Left lung (tissue), 4 donors: ENCODE measurements at regions not wholly inside any gene's neighbourhood (a gene's known extent, or its start where the extent isn't known, plus 50 kb on each side); places are given as distances from the start of the nearest gene placed in this dataset.

ENCODE experiments used
- ATAC-seq: fragments of 200-7000 bp; cut with Tn5 transposase; one replicate; pipeline ENCODE4 v1.9.1; 2020; ENCODE audit warnings: moderate library complexity
- DNase-seq, 4 donors: peaks; one replicate each; pipeline ENCODE4 v3.0.0-alpha.2; 2013 to 2020
- H3K27ac ChIP-seq, 2 donors: fragments of 200-600 bp; sonication (generic) in 1 of 2; one replicate each; pipeline versions ENCODE4 v1.5.0 to v1.8.0; 2020 to 2021
- H3K27me3 ChIP-seq, 2 donors: fragments of 200-600 bp; sonication (generic) in 1 of 2; one replicate each; pipeline versions ENCODE4 v1.5.0 to v1.8.0; 2020 to 2021
- H3K36me3 ChIP-seq, 2 donors: fragments of 200-600 bp; sonication (generic) in 1 of 2; one replicate each; pipeline versions ENCODE4 v1.5.0 to v1.8.0; 2020 to 2021
- H3K4me1 ChIP-seq, 2 donors: fragments of 200-600 bp; one replicate each; pipeline ENCODE4 v1.8.0; 2021
- H3K4me3 ChIP-seq, 2 donors: fragments of 200-600 bp; sonication (generic) in 1 of 2; one replicate each; pipeline versions ENCODE4 v1.5.0 to v1.8.0; 2020 to 2021; ENCODE audit warnings: mild to moderate bottlenecking in 1 of 2
- H3K9me3 ChIP-seq, 2 donors: fragments of 200-600 bp; sonication (generic) in 1 of 2; one replicate each; pipeline versions ENCODE4 v1.5.0 to v1.8.0; 2020 to 2021
- intact Hi-C, 2 donors: fragments of 100-400 bp; cut with DNase I; formaldehyde crosslinking; loops; one replicate each; pipeline versions ENCODE4 v1.11.2 to v1.14.2; 2022
- TF ChIP-seq, protein P1 (sequence below), 2 donors: fragments of 200-600 bp; sonication (generic) in 1 of 2; IDR thresholded peaks; one replicate each; pipeline versions ENCODE4 v1.5.0 to v1.8.0; 2021; ENCODE audit warnings: antibody characterized with exemption in 2 of 2
- donor health status: DM: no; HTN: yes; CAD: no.
- donor health status: DM: no; HTN: no; CAD: no.

DNA sequence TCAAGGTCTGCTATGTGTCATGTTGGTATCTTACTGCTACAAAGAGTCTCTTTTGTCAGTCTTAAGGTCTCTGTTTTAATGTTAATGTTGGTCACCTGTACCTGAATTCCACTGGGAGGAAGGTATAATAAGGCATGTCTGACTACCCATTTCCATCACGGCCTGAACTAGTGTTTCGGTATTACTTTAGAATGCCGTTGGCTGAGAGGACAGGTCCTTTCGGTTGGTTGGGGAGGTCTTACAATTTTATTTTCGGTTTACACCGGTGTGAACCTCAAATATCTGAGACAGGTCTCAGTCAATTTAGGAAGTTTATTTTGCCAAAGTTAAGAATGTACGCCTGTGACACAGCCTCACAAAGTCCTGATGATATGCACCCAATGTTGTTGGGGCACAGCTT, 154.9 kb upstream of the ABCA1 start:
- TF ChIP-seq, protein P1, sequence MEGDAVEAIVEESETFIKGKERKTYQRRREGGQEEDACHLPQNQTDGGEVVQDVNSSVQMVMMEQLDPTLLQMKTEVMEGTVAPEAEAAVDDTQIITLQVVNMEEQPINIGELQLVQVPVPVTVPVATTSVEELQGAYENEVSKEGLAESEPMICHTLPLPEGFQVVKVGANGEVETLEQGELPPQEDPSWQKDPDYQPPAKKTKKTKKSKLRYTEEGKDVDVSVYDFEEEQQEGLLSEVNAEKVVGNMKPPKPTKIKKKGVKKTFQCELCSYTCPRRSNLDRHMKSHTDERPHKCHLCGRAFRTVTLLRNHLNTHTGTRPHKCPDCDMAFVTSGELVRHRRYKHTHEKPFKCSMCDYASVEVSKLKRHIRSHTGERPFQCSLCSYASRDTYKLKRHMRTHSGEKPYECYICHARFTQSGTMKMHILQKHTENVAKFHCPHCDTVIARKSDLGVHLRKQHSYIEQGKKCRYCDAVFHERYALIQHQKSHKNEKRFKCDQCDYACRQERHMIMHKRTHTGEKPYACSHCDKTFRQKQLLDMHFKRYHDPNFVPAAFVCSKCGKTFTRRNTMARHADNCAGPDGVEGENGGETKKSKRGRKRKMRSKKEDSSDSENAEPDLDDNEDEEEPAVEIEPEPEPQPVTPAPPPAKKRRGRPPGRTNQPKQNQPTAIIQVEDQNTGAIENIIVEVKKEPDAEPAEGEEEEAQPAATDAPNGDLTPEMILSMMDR (IDR thresholded peaks at IDR 0.05): no peak
- Histone ChIP-seq H3K4me1 (no peaks in the 10 kb centered on the region), H3K27ac (no peak overlapping the region), H3K4me3 (no peak overlapping the region), H3K36me3 (no peaks in the 10 kb centered on the region), H3K27me3 (no peaks in the 10 kb centered on the region), H3K9me3 (no peaks in the 10 kb centered on the region)
- intact Hi-C loops: no loop called here
- ATAC-seq (no peak), DNase-seq (no peak)

DNA sequence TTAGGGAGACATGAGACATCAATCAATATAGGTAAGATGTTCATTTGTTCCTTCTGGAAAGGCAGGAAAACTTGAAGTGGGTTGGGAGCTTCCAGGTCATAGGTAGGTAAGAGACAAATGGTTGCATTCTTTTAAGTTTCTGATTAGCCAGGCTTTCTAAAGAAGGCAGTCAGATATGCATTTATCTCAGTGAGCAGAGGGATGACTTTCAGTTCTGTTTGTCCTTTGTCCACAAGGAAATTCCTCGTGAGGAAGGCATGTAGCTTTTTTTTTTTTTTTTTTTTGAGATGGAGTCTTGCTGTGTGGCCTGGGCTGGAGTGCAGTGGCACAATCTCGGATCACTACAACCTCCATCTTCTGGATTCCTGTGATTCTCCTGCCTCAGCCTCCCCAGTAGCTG, 155.3 kb upstream of the ABCA1 start:
- DNase-seq (no peak), ATAC-seq (no peak)
- Histone ChIP-seq H3K36me3 (no peaks in the 10 kb centered on the region), H3K27me3 (no peaks in the 10 kb centered on the region), H3K4me3 (no peak overlapping the region), H3K27ac (no peak overlapping the region), H3K4me1 (no peaks in the 10 kb centered on the region), H3K9me3 (no peaks in the 10 kb centered on the region)
- TF ChIP-seq, protein P1 (IDR thresholded peaks at IDR 0.05): no peak
- intact Hi-C loops: no loop called here

DNA sequence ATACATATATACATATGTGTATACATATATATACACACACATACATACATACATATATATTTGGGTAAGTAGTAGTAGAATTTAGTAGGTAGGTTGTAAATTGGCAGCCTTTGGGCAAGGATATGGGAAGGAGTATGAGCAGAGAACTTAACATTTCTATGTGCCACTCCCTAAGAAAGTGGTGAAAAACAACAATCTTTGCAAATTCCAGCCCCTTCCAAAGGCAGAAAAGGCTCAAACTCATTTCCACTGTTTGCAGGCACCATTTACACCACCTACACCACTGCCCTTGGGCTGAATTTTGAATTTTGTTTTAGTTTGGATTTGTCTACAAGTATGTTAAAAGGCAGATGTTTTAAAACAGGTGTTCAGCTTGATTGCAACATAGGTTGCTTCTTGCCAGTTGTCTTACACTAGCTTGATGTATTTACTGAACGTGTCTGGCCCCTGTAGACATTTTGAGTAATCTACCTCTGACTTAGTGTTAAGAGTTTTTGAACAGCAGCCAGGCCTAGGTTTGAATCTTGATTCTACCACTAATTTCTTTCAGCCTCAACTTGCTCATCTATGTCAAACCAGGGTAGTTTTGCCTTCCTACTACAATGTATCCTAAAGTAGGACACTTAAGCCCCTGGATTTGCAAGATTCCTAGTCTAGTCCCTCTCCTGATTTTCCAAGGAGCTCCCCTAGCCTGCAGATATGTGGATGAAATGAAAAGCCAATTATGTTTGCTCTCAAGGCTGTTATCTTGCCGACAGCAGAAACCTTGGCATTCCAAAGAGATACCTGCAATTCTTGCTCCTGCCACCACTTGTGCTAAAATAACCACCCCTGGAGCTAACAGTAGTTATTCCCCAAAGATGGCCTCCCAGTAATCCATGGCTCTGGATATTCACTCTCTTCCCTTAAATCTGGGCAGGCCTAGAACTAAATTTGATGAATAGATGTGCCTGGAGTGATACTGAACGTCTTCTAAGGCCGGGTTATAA, 156.2 kb upstream of the SLC44A1 start:
- Histone ChIP-seq H3K4me1 (no peaks in the 10 kb centered on the region), H3K27ac (no peak overlapping the region), H3K9me3 (no peaks in the 10 kb centered on the region), H3K27me3 (no peaks in the 10 kb centered on the region), H3K36me3 (no peaks in the 10 kb centered on the region), H3K4me3 (no peak overlapping the region)
- intact Hi-C loops: no loop called here
- ATAC-seq (peak; percentile 34), DNase-seq (no peak)
- TF ChIP-seq, protein P1 (IDR thresholded peaks at IDR 0.05): no peak

DNA sequence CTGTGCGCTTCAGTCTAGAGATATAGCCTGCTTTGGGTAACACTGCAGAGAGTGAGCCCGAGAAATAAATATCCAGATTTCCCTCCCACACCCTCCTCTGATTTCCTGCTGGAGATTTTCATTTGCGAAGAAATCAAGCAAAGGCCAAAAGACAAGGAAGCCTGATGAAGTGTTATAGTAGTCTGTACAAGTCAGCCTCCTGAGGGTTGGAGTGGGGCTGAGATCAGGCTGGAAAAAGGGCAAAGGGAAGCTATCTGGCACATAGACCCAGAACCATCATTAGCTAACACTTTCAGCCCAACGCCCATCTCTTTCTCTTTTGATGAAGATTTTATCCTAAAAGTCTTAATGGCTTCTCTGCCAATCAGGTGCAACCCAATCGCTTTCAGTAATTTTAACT, 154.6 kb upstream of the SLC44A1 start:
- no peak overlapping the region for H3K27ac ChIP-seq
- ATAC-seq (no peak), DNase-seq (no peak)
- H3K4me1 ChIP-seq: no peaks in the 10 kb centered on the region
- H3K9me3 ChIP-seq: no peaks in the 10 kb centered on the region
- H3K4me3 ChIP-seq: no peak overlapping the region
- TF ChIP-seq, protein P1 (IDR thresholded peaks at IDR 0.05): no peak
- H3K36me3 ChIP-seq: no peaks in the 10 kb centered on the region
- H3K27me3 ChIP-seq: no peaks in the 10 kb centered on the region
- intact Hi-C loops: no loop called here

DNA sequence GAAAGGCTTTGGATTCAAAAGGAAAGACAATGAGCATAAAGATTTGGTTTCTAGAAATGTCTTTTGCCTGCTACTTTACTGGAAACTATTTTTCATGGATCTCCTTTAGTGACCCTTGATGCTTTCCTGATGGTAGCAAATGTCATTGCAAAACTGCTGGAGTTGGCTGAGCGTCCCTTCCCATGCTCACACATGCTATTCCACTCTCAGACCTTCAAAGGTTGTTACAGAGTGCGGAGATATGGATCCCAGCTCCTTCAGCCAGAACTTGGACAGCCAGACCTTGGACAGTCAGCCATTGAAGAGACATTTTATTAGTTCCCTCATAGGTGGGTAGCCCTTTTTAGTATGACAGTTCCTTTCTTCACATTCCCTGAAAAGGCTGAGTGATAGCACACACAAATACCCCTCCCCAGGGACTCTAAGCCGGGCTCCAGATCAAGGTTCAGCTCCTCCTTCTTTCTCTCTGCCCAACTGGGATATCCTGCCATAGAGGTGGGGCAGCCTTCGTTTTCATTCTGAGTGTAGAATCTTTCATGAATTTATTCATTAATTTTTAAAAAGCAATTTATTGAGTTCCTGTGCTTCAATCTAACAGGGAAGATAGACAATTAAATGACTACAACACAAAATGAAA, 153.3 kb upstream of the SLC44A1 start:
- ATAC-seq (no peak), DNase-seq (no peak)

More for the DNA sequence above, 153.3 kb upstream of the SLC44A1 start:
- Histone ChIP-seq H3K4me1 (no peaks in the 10 kb centered on the region), H3K27ac (no peak overlapping the region), H3K4me3 (no peak overlapping the region), H3K36me3 (no peaks in the 10 kb centered on the region), H3K27me3 (no peaks in the 10 kb centered on the region), H3K9me3 (no peaks in the 10 kb centered on the region)
- TF ChIP-seq, protein P1 (IDR thresholded peaks at IDR 0.05): no peak
- intact Hi-C loops: no loop called here
